K562 (cell line): ENCODE measurements at regions not wholly inside any gene's neighbourhood (a gene's known extent, or its start where the extent isn't known, plus 50 kb on each side); places are given as distances from the start of the nearest gene placed in this dataset.

Source experiments
- ARID3A ChIP-seq: IDR thresholded peaks from 2 replicates; pipeline ENCODE4 v1.6.1; 2012; ENCODE audit warnings: low read depth, low read length, improper control_type of control experiment, borderline replicate concordance
- CHAMP1 ChIP-seq: fragments of 450-650 bp; IDR thresholded peaks from 2 replicates; pipeline ENCODE4 v1.6.1; 2016; ENCODE audit warnings: mild to moderate bottlenecking
- HDAC3 ChIP-seq: fragments of 450-650 bp; IDR thresholded peaks from 2 replicates; pipeline ENCODE4 v1.6.1; 2018; ENCODE audit warnings: borderline replicate concordance, mild to moderate bottlenecking, moderate library complexity; ENCODE audit not compliant: partially characterized antibody
- MAX ChIP-seq: sonication (generic); formaldehyde crosslinking; IDR thresholded peaks from 2 replicates; pipeline ENCODE4 v1.9.0; 2022; ENCODE audit warnings: mild to moderate bottlenecking, missing genetic modification reagents
- MED1 ChIP-seq: sonication (generic); formaldehyde crosslinking; IDR thresholded peaks from 2 replicates; pipeline ENCODE4 v1.8.1; 2023; ENCODE audit warnings: missing genetic modification reagents, borderline replicate concordance
- XRCC5 ChIP-seq: fragments of 200-400 bp; formaldehyde crosslinking; IDR thresholded peaks from 2 replicates; pipeline ENCODE4 v1.6.1; 2017; ENCODE audit warnings: low read depth, mild to moderate bottlenecking, low read length
- ZBTB11 ChIP-seq, 3 experiments: fragments of 200-800 bp in 1 of 3; fragments of 250-450 bp in 1 of 3; fragments of 450-650 bp in 1 of 3; sonication (Bioruptor Pico) in 1 of 3; sonication (Bioruptor generic) in 1 of 3; formaldehyde crosslinking in 1 of 3; IDR thresholded peaks; 2 replicates each; pipeline versions ENCODE4 v1.6.1 to v1.8.0; 2016 to 2022; ENCODE audit warnings: mild to moderate bottlenecking in 2 of 3, missing genetic modification characterization in 2 of 3, missing compliant biosample characterization in 1 of 3, moderate library complexity in 1 of 3
- ZFPM2 ChIP-seq: fragments of 250-450 bp; sonication (Bioruptor Pico); IDR thresholded peaks from 2 replicates; pipeline ENCODE4 v1.5.1; 2022; ENCODE audit warnings: mild to moderate bottlenecking
- ZNF436 ChIP-seq: fragments of 250-450, 450-650 bp; sonication (Bioruptor Pico); formaldehyde crosslinking; IDR thresholded peaks from 2 replicates; pipeline ENCODE4 v1.7.0; 2020; ENCODE audit warnings: mild to moderate bottlenecking
- ZNF592 ChIP-seq: fragments of 450-650 bp; IDR thresholded peaks from 2 replicates; pipeline ENCODE4 v1.6.1; 2017; ENCODE audit warnings: antibody characterized with exemption, mild to moderate bottlenecking
- ZNF778 ChIP-seq: fragments of 450-650 bp; formaldehyde crosslinking; IDR thresholded peaks from 2 replicates; pipeline ENCODE4 v1.4.0; 2020; ENCODE audit warnings: mild to moderate bottlenecking, moderate library complexity

- no peak for TF ChIP-seq ZBTB11 (CRISPR knock-in tag; IDR thresholded peaks at IDR 0.05)
- no peak for TF ChIP-seq MAX (CRISPR knock-in tag)
- TF ChIP-seq HDAC3, result no peak
- no peak for TF ChIP-seq ARID3A
- no peak for TF ChIP-seq ZNF436 (CRISPR knock-in tag)
- TF ChIP-seq ZNF778, result no peak
- TF ChIP-seq XRCC5, result no peak
- TF ChIP-seq MED1 (CRISPR knock-in tag), result no peak
- no peak for TF ChIP-seq ZNF592
- no peak for TF ChIP-seq CHAMP1
- TF ChIP-seq ZFPM2, result no peak
- TF ChIP-seq, all 486 proteins: peak for 0
Measured at GRCh38 chr10:130401860-130402765, 265.9 kb downstream of the GLRX3 start (continued).
